B cell (primary cell): ENCODE measurements at regions not wholly inside any gene's neighbourhood (a gene's known extent, or its start where the extent isn't known, plus 50 kb on each side); places are given as distances from the start of the nearest gene placed in this dataset.

Experiments
- CTCF ChIP-seq: fragments of 200-600 bp; IDR thresholded peaks from one replicate; pipeline ENCODE4 v1.8.0; 2022; ENCODE audit warnings: antibody characterized with exemption, mild to moderate bottlenecking
- EZH2 ChIP-seq: IDR thresholded peaks from 2 replicates; pipeline ENCODE4 v1.6.1; 2012; ENCODE audit warnings: borderline replicate concordance, low read depth, mild to moderate bottlenecking, moderate library complexity, low read length; ENCODE audit not compliant: insufficient read depth, poor library complexity, severe bottlenecking

GRCh38 chr3:124076235-124076634 is 84.3 kb upstream of the ROPN1 start:
- TF ChIP-seq CTCF (no peak), EZH2 (no peak)
